GM23338 (cell line): ENCODE measurements at regions not wholly inside any gene's neighbourhood (a gene's known extent, or its start where the extent isn't known, plus 50 kb on each side); places are given as distances from the start of the nearest gene placed in this dataset.

Experiments
- CREB1 ChIP-seq: fragments of 250-450 bp; sonication (Bioruptor Pico); IDR thresholded peaks from 2 replicates; pipeline ENCODE4 v1.5.0; 2020; ENCODE audit warnings: low read depth, mild to moderate bottlenecking, moderate library complexity
- ETS1 ChIP-seq: IDR thresholded peaks from 2 replicates; pipeline ENCODE4 v1.6.1; 2016; ENCODE audit warnings: antibody characterized with exemption
- EZH2 ChIP-seq: fragments of 200-600 bp; sonication (generic); IDR thresholded peaks from one replicate; pipeline ENCODE4 v1.8.0; 2017; ENCODE audit warnings: antibody characterized with exemption, mild to moderate bottlenecking, low read depth; ENCODE audit not compliant: unreplicated experiment
- JUNB ChIP-seq: IDR thresholded peaks from one replicate; pipeline ENCODE4 v1.6.1; 2016; ENCODE audit warnings: antibody characterized with exemption; ENCODE audit not compliant: unreplicated experiment
- NANOG ChIP-seq: IDR thresholded peaks from 2 replicates; pipeline ENCODE4 v1.6.1; 2016; ENCODE audit warnings: antibody characterized with exemption, borderline replicate concordance
- POLR2AphosphoS5 ChIP-seq: IDR thresholded peaks from 2 replicates; pipeline ENCODE4 v1.6.1; 2016; ENCODE audit warnings: antibody characterized with exemption, low read depth
- REST ChIP-seq: IDR thresholded peaks from one replicate; pipeline ENCODE4 v1.6.1; 2018; ENCODE audit warnings: antibody characterized with exemption; ENCODE audit not compliant: unreplicated experiment
- STAT1 ChIP-seq: IDR thresholded peaks from one replicate; pipeline ENCODE4 v1.6.1; 2016; ENCODE audit warnings: antibody characterized with exemption; ENCODE audit not compliant: unreplicated experiment
- ZNF114 ChIP-seq: fragments of 250-450 bp; sonication (Bioruptor Pico); IDR thresholded peaks from 2 replicates; pipeline ENCODE4 v1.5.0; 2020; ENCODE audit warnings: mild to moderate bottlenecking, moderate library complexity
- ZNF331 ChIP-seq: fragments of 250-450 bp; sonication (Bioruptor Pico); IDR thresholded peaks from 2 replicates; pipeline ENCODE4 v1.5.0; 2020; ENCODE audit warnings: low read depth, mild to moderate bottlenecking, moderate library complexity
- ZNF462 ChIP-seq: fragments of 250-450 bp; sonication (Bioruptor Pico); IDR thresholded peaks from 2 replicates; pipeline ENCODE4 v1.5.0; 2020; ENCODE audit warnings: mild to moderate bottlenecking, moderate library complexity

GRCh38 chr10:76784076-76784475 lies 853.5 kb downstream of the KCNMA1 start (continued):
- no peak for TF ChIP-seq ZNF462 (CRISPR knock-in tag)
- no peak for TF ChIP-seq ETS1
- no peak for TF ChIP-seq EZH2
- TF ChIP-seq ZNF331 (CRISPR knock-in tag): no peak
- no peak for TF ChIP-seq CREB1 (CRISPR knock-in tag)
- no peak for TF ChIP-seq NANOG
- TF ChIP-seq STAT1: no peak
- TF ChIP-seq JUNB: no peak
- no peak for TF ChIP-seq POLR2AphosphoS5
- TF ChIP-seq ZNF114 (CRISPR knock-in tag): no peak
- no peak for TF ChIP-seq REST
